H9 (cell line): ENCODE measurements at regions not wholly inside any gene's neighbourhood (a gene's known extent, or its start where the extent isn't known, plus 50 kb on each side); places are given as distances from the start of the nearest gene placed in this dataset.

Experiments
- DNase-seq: peaks from one replicate; pipeline ENCODE4 v3.0.0-alpha.2; 2017
- H2AFZ ChIP-seq: one replicate; pipeline ENCODE4 v1.6.1; 2013; ENCODE audit warnings: mild to moderate bottlenecking, low read length, control low read depth, moderate library complexity
- H2AK5ac ChIP-seq: 2 replicates; pipeline ENCODE4 v1.6.1; 2013; ENCODE audit warnings: low read length, control low read depth, mixed read lengths; ENCODE audit not compliant: insufficient read length
- H2BK120ac ChIP-seq: one replicate; pipeline ENCODE4 v1.6.1; 2013; ENCODE audit warnings: low read depth, mild to moderate bottlenecking, low read length, control low read depth, inconsistent platforms; ENCODE audit not compliant: poor library complexity, severe bottlenecking
- H2BK12ac ChIP-seq: 2 replicates; pipeline ENCODE4 v1.6.1; 2013; ENCODE audit warnings: low read length, control low read depth, mixed read lengths, low read depth; ENCODE audit not compliant: insufficient read length
- H2BK15ac ChIP-seq: 2 replicates; pipeline ENCODE4 v1.6.1; 2013; ENCODE audit warnings: low read depth, low read length, control low read depth
- H2BK20ac ChIP-seq: one replicate; pipeline ENCODE4 v1.6.1; 2013; ENCODE audit warnings: low read depth, mild to moderate bottlenecking, low read length, control low read depth, inconsistent platforms; ENCODE audit not compliant: poor library complexity, severe bottlenecking
- H2BK5ac ChIP-seq: 2 replicates; pipeline ENCODE4 v1.6.1; 2013; ENCODE audit warnings: low read length, control low read depth, mixed read lengths; ENCODE audit not compliant: insufficient read length
- H3K14ac ChIP-seq: 2 replicates; pipeline ENCODE4 v1.6.1; 2013; ENCODE audit warnings: low read length, control low read depth; ENCODE audit not compliant: insufficient read depth
- H3K18ac ChIP-seq: 2 replicates; pipeline ENCODE4 v1.6.1; 2013; ENCODE audit warnings: low read depth, mild to moderate bottlenecking, mixed read lengths, low read length, control low read depth; ENCODE audit not compliant: insufficient read length
- H3K23ac ChIP-seq: 2 replicates; pipeline ENCODE4 v1.6.1; 2013; ENCODE audit warnings: low read length, control low read depth, mixed read lengths, low read depth; ENCODE audit not compliant: insufficient read length
- H3K23me2 ChIP-seq: 2 replicates; pipeline ENCODE4 v1.6.1; 2013; ENCODE audit warnings: low read depth, mild to moderate bottlenecking, mixed read lengths, low read length, control low read depth; ENCODE audit not compliant: insufficient read length, poor library complexity, severe bottlenecking
- H3K27ac ChIP-seq: 2 replicates; pipeline ENCODE4 v1.5.1; 2013; ENCODE audit warnings: low read length, control low read depth, mixed read lengths, low read depth; ENCODE audit not compliant: insufficient read length
- H3K27me3 ChIP-seq: 2 replicates; pipeline ENCODE4 v1.6.1; 2013; ENCODE audit warnings: low read length, control low read depth, inconsistent platforms; ENCODE audit not compliant: insufficient read depth
- H3K4ac ChIP-seq: 2 replicates; pipeline ENCODE4 v1.6.1; 2013; ENCODE audit warnings: low read depth, mild to moderate bottlenecking, control low read depth, inconsistent platforms, low read length, moderate library complexity
- H3K4me1 ChIP-seq: 2 replicates; pipeline ENCODE4 v1.6.1; 2013; ENCODE audit warnings: low read length, control low read depth, inconsistent platforms; ENCODE audit not compliant: insufficient read depth
- H3K4me2 ChIP-seq: 2 replicates; pipeline ENCODE4 v1.6.1; 2013; ENCODE audit warnings: low read length, control low read depth, mixed read lengths; ENCODE audit not compliant: insufficient read length, insufficient read depth
- H3K56ac ChIP-seq: 2 replicates; pipeline ENCODE4 v1.6.1; 2013; ENCODE audit warnings: low read depth, mild to moderate bottlenecking, mixed read lengths, low read length, control low read depth; ENCODE audit not compliant: insufficient read length
- H3K79me1 ChIP-seq: 2 replicates; pipeline ENCODE4 v1.6.1; 2013; ENCODE audit warnings: low read depth, mild to moderate bottlenecking, moderate library complexity, low read length, control low read depth, inconsistent platforms; ENCODE audit not compliant: insufficient read depth, poor library complexity, severe bottlenecking
- H3K79me2 ChIP-seq: 2 replicates; pipeline ENCODE4 v1.6.1; 2013; ENCODE audit warnings: low read length, control low read depth, inconsistent platforms; ENCODE audit not compliant: insufficient read depth
- H3K9ac ChIP-seq: 2 replicates; pipeline ENCODE4 v1.6.1; 2013; ENCODE audit warnings: low read length, control low read depth, mixed read lengths; ENCODE audit not compliant: insufficient read length; ENCODE audit errors: extremely low read depth
- H3K9me3 ChIP-seq: one replicate; pipeline ENCODE4 v1.6.1; 2013; ENCODE audit warnings: low read depth, low read length, inconsistent platforms; ENCODE audit not compliant: control insufficient read depth
- H3T11ph ChIP-seq: one replicate; pipeline ENCODE4 v1.6.1; 2013; ENCODE audit warnings: mild to moderate bottlenecking, low read length, control low read depth, inconsistent platforms
- H4K20me1 ChIP-seq: one replicate; pipeline ENCODE4 v1.6.1; 2013; ENCODE audit not compliant: control insufficient read depth, insufficient read length, insufficient read depth
- H4K5ac ChIP-seq: 2 replicates; pipeline ENCODE4 v1.6.1; 2013; ENCODE audit warnings: low read depth, mild to moderate bottlenecking, mixed read lengths, low read length, control low read depth; ENCODE audit not compliant: insufficient read length
- H4K8ac ChIP-seq: replicated peaks from 2 replicates; pipeline ENCODE4 v1.6.1; 2013; ENCODE audit warnings: low read length, control low read depth, mixed read lengths, low read depth; ENCODE audit not compliant: insufficient read length
- H4K91ac ChIP-seq: 2 replicates; pipeline ENCODE4 v1.6.1; 2013; ENCODE audit warnings: low read depth, mild to moderate bottlenecking, moderate library complexity, mixed read lengths, low read length, control low read depth; ENCODE audit not compliant: insufficient read length
- H3K27ac Mint-ChIP-seq, 3 experiments: 2 replicates in 2 of 3; 3 replicates in 1 of 3; pipeline ENCODE4 v1.8.0; 2020 to 2021; ENCODE audit warnings: mixed read lengths in 3 of 3, mild to moderate bottlenecking in 1 of 3, moderate library complexity in 1 of 3
- H3K27me3 Mint-ChIP-seq: 2 replicates; pipeline ENCODE4 v1.8.0; 2021; ENCODE audit warnings: low read depth, mild to moderate bottlenecking, moderate library complexity, mixed read lengths
- H3K36me3 Mint-ChIP-seq, 3 experiments: 2 replicates in 2 of 3; 3 replicates in 1 of 3; pipeline ENCODE4 v1.8.0; 2020 to 2021; ENCODE audit warnings: low read depth in 3 of 3, mixed read lengths in 3 of 3; ENCODE audit not compliant: insufficient read depth in 1 of 3
- H3K4me1 Mint-ChIP-seq, 2 experiments: 2 replicates each; pipeline ENCODE4 v1.8.0; 2020; ENCODE audit warnings: mixed read lengths in 2 of 2
- H3K4me3 Mint-ChIP-seq, 2 experiments: 2 replicates in 1 of 2; 3 replicates in 1 of 2; pipeline ENCODE4 v1.8.0; 2020 to 2021; ENCODE audit warnings: mild to moderate bottlenecking in 2 of 2, mixed read lengths in 2 of 2, moderate library complexity in 1 of 2
- H3K9me3 Mint-ChIP-seq, 2 experiments: 2 replicates in 1 of 2; 3 replicates in 1 of 2; pipeline ENCODE4 v1.8.0; 2020; ENCODE audit warnings: mild to moderate bottlenecking in 2 of 2, mixed read lengths in 2 of 2, moderate library complexity in 1 of 2
- CTCF ChIP-seq: fragments of 200-600 bp; sonication (generic); conservative IDR thresholded peaks from 3 replicates; pipeline ENCODE4 v1.8.0; 2021; ENCODE audit warnings: antibody characterized with exemption, mild to moderate bottlenecking
- WGBS: extraction: QIAGEN DNeasy Blood & Tissue Kit; methylation state at CpG from one replicate; pipeline ENCODE4 v1.1.7; 2013; ENCODE audit warnings: missing lambda C conversion rate, low lambda C conversion rate, mixed read lengths; ENCODE audit not compliant: insufficient read length; ENCODE audit errors: extremely low coverage; 5-methylcytosine and 5-hydroxymethylcytosine counted together

GRCh38 chr3:10609134-10609533, 103.7 kb upstream of the ATP2B2 start:
- H3K4ac ChIP-seq = no peak overlapping the region
- H2AFZ ChIP-seq = no peak overlapping the region

More at GRCh38 chr3:10609134-10609533, 103.7 kb upstream of the ATP2B2 start:
- H3K23ac ChIP-seq = no peak overlapping the region
- H2BK5ac ChIP-seq = no peak overlapping the region
- no peak overlapping the region; the same call in 1 of the 2 replicates for H3K14ac ChIP-seq
- no peak overlapping the region for H3K9ac ChIP-seq
- H2BK120ac ChIP-seq = no peak overlapping the region
- no peak overlapping the region for H2BK15ac ChIP-seq
- peaks cover 2 to 10% of the 10 kb centered on the region in 2 experiments; a peak in 3 of 4 replicates for H3K4me1 Mint-ChIP-seq
- H2BK12ac ChIP-seq = no peak overlapping the region
- no peaks in the 10 kb centered on the region for H3K79me2 ChIP-seq
- no peak overlapping the region for H3K27ac ChIP-seq
- no peak overlapping the region for H3T11ph ChIP-seq
- no peaks in the 10 kb centered on the region; the same call in 1 of the 2 replicates for H3K27me3 ChIP-seq
- no peak overlapping the region for H3K56ac ChIP-seq
- H3K79me1 ChIP-seq = no peaks in the 10 kb centered on the region
- no peaks in the 10 kb centered on the region for H3K4me1 ChIP-seq
- no peak for DNase-seq
- no peak overlapping the region for H3K18ac ChIP-seq
- peaks cover 21% of the 10 kb centered on the region in 2 experiments for H3K9me3 Mint-ChIP-seq
- H4K91ac ChIP-seq = no peak overlapping the region
- peaks cover 20% of the 10 kb centered on the region for H3K27me3 Mint-ChIP-seq
- TF ChIP-seq CTCF = no peak
- H3K9me3 ChIP-seq = peaks cover 15% of the 10 kb centered on the region
- no peak overlapping the region for H2BK20ac ChIP-seq
- H3K36me3 Mint-ChIP-seq = peaks cover 0 to 19% (median 16%) of the 10 kb centered on the region in 3 experiments; a peak in 5 of 7 replicates
- no peak overlapping the region for H3K4me2 ChIP-seq
- no peak overlapping the region for H3K27ac Mint-ChIP-seq
- no peaks in the 10 kb centered on the region for H4K20me1 ChIP-seq
- no peak overlapping the region for H4K5ac ChIP-seq
- H3K4me3 Mint-ChIP-seq = no peak overlapping the region
- no peaks in the 10 kb centered on the region for H3K23me2 ChIP-seq
- no CpG with 5 or more reads among the region's 13 CpGs for WGBS
- no peak overlapping the region for H2AK5ac ChIP-seq
- H4K8ac ChIP-seq = no peak overlapping the region
